ENCODE measurements at regions not wholly inside any gene's neighbourhood (a gene's known extent, or its start where the extent isn't known, plus 50 kb on each side); places are given as distances from the start of the nearest gene placed in this dataset. TPM values are rescaled to one million over a fixed set of nuclear protein-coding genes. Genes with fewer than 3 reads are reported as not detected.

Small RNAs in the stretch of these regions (small RNA-seq; reads per million reads assigned to genes)
- gene RNU4ATAC10P (not detected), gene RNU4ATAC5P (not detected), gene RNU6-592P (not detected)

Data from hematopoietic multipotent progenitor cell (in vitro differentiated cells).